ENCODE measurements at regions not wholly inside any gene's neighbourhood (a gene's known extent, or its start where the extent isn't known, plus 50 kb on each side); places are given as distances from the start of the nearest gene placed in this dataset.
A peak's percentile ranks its signal among the peaks of the same experiment; 100 is the strongest.

DNA sequence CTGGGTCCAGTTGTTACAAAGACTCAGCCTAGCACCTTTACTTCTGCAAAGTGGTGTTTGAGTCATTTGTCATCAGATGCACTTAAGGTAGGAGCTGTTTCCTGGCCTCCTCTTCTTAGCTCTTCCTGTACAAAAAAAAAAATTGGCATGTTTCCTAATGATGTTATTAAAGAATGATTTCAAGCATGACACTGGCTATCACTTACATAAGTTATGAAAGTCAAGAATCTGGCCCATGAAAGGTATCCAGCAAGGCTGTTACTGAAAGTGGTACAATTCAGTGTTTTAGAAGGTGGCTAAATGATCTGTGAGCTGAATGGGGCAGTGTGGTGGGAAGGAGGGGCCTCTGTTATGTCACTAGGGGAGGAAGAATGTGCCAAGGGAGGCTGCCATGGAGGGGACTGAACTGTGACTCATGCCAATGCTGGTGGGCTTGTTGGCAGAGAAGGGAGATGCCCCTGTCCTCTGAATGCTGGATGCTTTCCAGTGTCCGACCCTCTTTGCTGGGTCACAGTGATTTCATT is 175.1 kb upstream of the MAP1B start:
- Histone ChIP-seq H2BK15ac (ENCODE audit: low read depth, low read length) (no peak overlapping the region), H2AK5ac (ENCODE audit: low read depth, low read length) (0 out of 2 replicates have a peak overlapping the region, but pooled peaks have one; percentile 34), H3K9ac (ENCODE audit: low read depth, low read length) (no peak overlapping the region), H3K36me3 (ENCODE audit: control insufficient read depth, insufficient read depth, low read length) (no peaks in the 10 kb centered on the region), H3K79me1 (ENCODE audit: low read depth in 1 of 2, low read length in 2 of 2) (no peaks in the 10 kb centered on the region), H2AFZ (replicated peaks; ENCODE audit: low read length, poor library complexity) (no peak overlapping the region), H2BK20ac (ENCODE audit: low read depth, low read length) (no peak overlapping the region), H3K4ac (ENCODE audit: low read depth, low read length) (no peak overlapping the region), H3K23ac (ENCODE audit: low read depth, low read length) (no peak overlapping the region), H3K27me3 (ENCODE audit: control insufficient read depth, insufficient read depth, low read length) (peaks cover 5% of the 10 kb centered on the region), H2BK120ac (ENCODE audit: low read depth, low read length) (no peak overlapping the region), H3K4me3 (ENCODE audit: insufficient read depth, low read depth, low read length) (no peak overlapping the region), H4K5ac (ENCODE audit: low read depth, low read length) (no peak overlapping the region), H3K9me1 (ENCODE audit: insufficient read depth, low read length) (peaks cover 11% of the 10 kb centered on the region; the same call in 1 of the 2 replicates), H3K4me2 (ENCODE audit: low read depth, low read length) (no peak overlapping the region), H3K9me3 (ENCODE audit: control insufficient read depth, insufficient read depth, low read length) (peaks cover 2% of the 10 kb centered on the region), H4K91ac (ENCODE audit: insufficient read depth, low read depth, low read length) (no peak overlapping the region), H4K8ac (ENCODE audit: low read depth in 2 of 2, low read length in 2 of 2) (peak overlapping the region in 1 of 2 experiments; percentile 41; a peak in 2 of 4 replicates), H3K14ac (replicated peaks; ENCODE audit: low read depth, low read length) (no peak overlapping the region), H2BK5ac (ENCODE audit: low read depth, low read length, poor library complexity, severe bottlenecking) (peak overlapping the region; percentile 14), H2AK9ac (replicated peaks; ENCODE audit: low read depth, low read length, poor library complexity) (peak overlapping the region; percentile 17), H3K27ac (ENCODE audit: insufficient read depth, low read length) (peak overlapping the region; percentile 22; the same call in 1 of the 2 replicates), H3K4me1 (ENCODE audit: control insufficient read depth, insufficient read depth, low read length) (peaks cover 10% of the 10 kb centered on the region), H4K20me1 (ENCODE audit: insufficient read depth, low read length) (no peaks in the 10 kb centered on the region), H3K56ac (ENCODE audit: extremely low read depth, insufficient read depth, low read length) (no peak overlapping the region), H3K18ac (ENCODE audit: low read depth, low read length) (no peak overlapping the region)
- POLR2A ChIA-PET (ENCODE audit: unreplicated experiment): no interaction called here
- in situ Hi-C loops (cut with MboI; ENCODE audit: low sequenced_read_pairs) (no loop called here), dilution Hi-C loops (cut with HindIII; ENCODE audit: low sequenced_read_pairs, unreplicated experiment) (no loop called here), intact Hi-C loops (cut with micrococcal nuclease) (no loop called here)
- CTCF ChIA-PET: interaction anchor here (0.5 to 0.6 kb wide), 2 partner anchors 53 to 111 kb away, joined by 3 to 4 read pairs; no protein-coding TSS in a partner anchor
- TF ChIP-seq RFX5 (IDR thresholded peaks at IDR 0.05; ENCODE audit: low read depth, low read length): no peak
- WGBS, 2 experiments (ENCODE audit: extremely low coverage in 2 of 2, insufficient read length in 1 of 2): no CpG with 5 or more reads among the region's 1 CpG
- DNase-seq (peak; percentile 4), ATAC-seq (ENCODE audit: low read depth) (no peak)
- no TSS peak for BruUV-seq (replicated peaks)

All from IMR-90 (cell line).